SK-N-MC (cell line): ENCODE measurements at regions not wholly inside any gene's neighbourhood (a gene's known extent, or its start where the extent isn't known, plus 50 kb on each side); places are given as distances from the start of the nearest gene placed in this dataset.

Experiments
- EZH2 ChIP-seq: fragments of 200-600 bp; sonication (generic); IDR thresholded peaks from one replicate; pipeline ENCODE4 v1.6.1; 2017; ENCODE audit warnings: antibody characterized with exemption
- POLR2AphosphoS5 ChIP-seq: IDR thresholded peaks from 2 replicates; pipeline ENCODE4 v1.6.1; 2012; ENCODE audit warnings: mild to moderate bottlenecking, low read depth, low read length, borderline replicate concordance

- TF ChIP-seq EZH2 (no peak), POLR2AphosphoS5 (no peak)
Measured at GRCh38 chr6:18963439-18963838, 576.3 kb downstream of the RNF144B start.
